ENCODE measurements at regions not wholly inside any gene's neighbourhood (a gene's known extent, or its start where the extent isn't known, plus 50 kb on each side); places are given as distances from the start of the nearest gene placed in this dataset.

DNA sequence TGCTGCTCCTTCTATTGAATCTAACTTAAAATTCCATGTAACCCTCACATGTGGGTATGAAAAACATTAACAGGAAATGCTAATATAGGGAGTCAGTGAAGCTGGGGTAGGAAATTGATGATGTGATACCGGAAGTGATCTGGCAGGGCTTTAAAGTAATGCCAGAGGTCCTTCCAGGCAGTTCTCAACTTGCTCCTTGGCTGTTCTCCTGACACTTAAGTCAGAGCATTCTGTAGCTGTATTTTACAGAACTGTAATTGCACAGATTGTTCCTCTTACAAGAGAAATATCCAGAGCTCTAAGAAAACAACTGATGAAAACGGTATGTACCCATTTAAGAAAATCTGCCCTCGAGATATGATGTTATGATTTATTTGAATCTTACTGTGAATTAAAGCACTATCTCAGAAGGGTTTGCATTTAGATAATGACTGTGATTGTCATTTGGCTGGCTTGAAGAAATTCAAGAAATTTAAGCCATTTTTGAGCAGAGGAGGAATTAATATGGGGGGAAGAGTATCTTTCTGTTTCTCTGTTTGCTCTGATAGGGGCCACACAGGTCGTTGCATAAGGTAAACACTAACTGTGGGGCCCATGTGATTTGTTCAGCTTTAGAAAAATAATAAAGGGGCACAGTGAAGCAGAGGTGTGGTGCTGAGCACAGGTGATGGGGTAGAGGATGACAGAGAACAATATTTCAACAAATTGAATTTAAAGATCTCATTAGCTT is 88.4 kb downstream of the BBS10 start:
- DNase-seq (ENCODE audit: extremely low read depth in 1 of 2, low read depth in 1 of 2), result no peak

DNA sequence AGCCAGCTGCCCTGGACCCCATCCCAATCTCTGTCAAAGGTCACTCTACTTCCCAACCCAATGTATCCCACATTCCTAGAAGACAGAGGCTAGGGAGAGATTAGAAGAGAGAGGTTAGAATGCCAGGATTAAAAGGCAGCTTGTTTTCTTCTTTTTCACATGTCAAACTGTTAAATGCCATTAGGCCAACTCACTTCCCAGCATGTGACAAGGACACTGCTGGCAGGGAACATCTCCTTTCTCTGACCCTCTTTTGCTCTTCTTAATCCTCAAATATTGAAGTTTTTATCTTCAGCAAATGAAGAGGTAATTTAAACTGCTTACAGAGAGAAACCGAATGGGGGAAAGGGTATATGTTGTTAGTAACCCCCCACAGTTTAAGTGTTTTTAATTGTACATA is 89.1 kb downstream of the BBS10 start:
- DNase-seq (ENCODE audit: extremely low read depth in 1 of 2, low read depth in 1 of 2), result no peak

DNA sequence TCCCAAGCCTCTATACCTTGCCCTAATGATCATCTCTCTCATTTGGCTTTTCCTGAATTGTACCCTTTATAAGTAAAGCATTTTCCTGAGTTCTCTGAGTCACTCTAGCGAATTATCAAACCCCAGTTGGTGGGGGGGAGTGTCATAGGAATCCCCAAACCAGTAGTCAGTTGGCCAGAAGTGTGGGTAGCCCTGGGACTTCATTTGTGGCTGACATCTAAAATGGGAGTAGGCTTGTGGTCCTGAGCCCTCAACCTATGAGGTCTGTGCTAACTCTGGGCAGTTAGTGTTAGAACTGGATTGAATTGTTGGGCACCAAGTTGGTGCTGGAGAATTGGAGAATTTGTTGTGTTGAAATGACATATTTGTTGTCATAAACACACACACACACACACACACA is 91.3 kb downstream of the BBS10 start:
- no peak for DNase-seq (ENCODE audit: extremely low read depth in 1 of 2, low read depth in 1 of 2)

DNA sequence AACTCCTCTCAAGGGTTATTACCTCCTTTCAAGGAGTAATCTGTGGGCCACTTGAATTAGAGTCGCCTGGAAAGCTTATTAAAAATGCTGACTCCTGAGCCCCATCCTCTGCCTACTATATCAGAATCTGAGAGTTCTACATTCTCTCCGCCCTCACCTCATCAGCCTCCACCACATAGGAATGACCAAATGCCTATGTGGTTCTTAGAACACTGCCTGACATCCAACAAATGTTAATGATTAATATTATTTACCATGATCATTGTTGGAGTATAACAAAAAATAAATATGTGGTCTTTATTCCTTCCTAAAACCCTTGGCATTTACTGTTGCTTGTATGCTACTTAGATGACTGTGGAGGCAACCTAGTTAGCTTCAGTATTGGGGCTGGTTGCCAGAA is 91.9 kb downstream of the BBS10 start:
- no peak for DNase-seq (ENCODE audit: extremely low read depth in 1 of 2, low read depth in 1 of 2)

DNA sequence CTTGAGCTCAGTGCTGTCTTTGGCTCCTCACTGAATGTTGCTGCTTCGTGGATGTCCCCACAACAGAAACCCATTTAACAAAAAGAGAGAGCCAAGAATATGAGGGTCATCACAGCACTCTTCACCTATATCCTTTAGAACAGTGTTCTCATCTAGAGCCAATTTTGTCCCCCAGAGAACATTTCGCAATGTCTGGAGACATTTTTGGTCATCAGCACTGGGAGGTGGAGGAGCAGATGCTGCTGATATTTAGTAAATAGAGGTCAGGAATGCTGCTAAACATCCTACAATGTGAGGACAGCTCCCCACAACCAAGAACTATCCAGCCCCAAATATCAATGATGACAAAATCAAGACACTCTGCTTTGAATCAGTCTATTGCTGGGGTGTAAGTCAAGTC is 92.5 kb downstream of the BBS10 start:
- no peak for DNase-seq (ENCODE audit: extremely low read depth in 1 of 2, low read depth in 1 of 2)

DNA sequence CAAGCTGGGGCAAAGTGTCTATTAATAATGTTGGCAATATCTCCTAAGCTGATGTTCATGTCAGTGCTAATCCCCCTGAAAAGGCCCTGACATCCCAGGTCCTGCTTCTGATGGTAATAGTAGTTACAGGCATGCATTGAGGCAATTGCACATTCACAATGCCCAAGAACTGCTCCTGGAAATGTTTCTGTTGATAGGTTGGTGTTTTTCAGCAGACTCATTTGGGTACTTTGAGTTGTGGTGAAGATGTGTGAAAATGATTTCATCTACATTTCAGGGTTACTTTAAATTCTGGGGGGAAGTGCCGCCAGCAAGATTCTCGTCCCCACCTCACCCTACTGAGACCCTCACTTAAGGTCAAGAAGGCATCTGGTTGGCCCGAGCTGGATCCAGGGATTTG is 92.9 kb downstream of the BBS10 start:
- no peak for DNase-seq (ENCODE audit: extremely low read depth in 1 of 2, low read depth in 1 of 2)

DNA sequence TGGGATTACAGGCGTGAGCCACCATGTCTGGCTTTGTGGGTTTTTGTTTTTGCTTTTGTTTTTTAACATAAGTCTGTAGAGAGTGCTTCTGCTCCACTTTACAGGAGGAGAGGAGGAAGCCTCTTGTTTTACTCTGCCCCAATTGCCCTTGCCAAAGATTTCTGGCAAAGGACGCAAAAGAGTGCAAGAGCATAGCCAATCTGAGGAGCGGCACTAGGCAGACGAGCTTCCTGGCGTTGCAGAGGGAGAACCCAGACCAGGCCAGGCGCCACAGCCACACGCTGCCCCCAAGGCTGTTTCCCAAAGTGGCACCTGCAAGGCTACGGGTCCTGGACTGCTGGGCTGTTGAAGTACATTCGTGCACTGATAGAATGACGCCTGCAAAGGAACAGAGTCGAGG is 96.2 kb downstream of the BBS10 start:
- DNase-seq (ENCODE audit: extremely low read depth in 1 of 2, low read depth in 1 of 2), result no peak

DNA sequence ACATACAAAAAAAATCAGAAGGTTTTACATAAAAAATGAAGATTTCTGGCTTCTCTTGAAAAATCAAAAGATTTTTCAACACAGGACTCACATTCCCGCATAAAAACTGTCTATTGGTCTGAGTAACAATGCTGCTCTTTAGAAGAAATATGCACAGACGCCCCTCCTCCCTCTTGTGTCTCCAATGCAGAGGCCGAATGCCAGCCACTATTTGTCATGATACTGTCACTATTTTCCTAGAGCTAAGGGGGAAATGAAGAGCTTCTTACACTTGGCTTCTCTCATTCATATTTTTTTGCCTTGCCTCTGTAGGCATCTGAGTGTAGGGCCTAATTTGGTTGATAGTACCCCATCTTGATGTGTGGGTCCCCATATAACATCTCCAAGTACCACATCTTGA is 98.0 kb downstream of the BBS10 start:
- DNase-seq (ENCODE audit: extremely low read depth in 1 of 2, low read depth in 1 of 2), result no peak

DNA sequence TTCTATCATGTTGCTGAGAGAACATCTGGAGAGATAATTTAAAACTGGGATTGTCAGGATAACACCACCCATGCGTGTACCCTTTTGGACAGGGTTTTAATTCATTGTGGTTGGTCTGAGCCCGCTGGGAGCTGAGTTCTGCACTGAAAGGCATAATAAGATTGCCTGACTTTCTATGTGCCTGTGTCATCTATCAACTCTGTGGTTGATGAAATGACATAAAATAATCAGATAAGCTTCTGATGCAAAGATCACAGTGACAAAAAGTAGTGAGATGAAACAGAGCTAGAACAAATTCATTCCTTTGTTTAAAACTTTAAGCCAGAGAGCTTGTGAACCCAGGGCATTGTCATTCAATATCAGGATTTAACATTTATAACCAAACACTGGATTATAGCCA is 98.7 kb downstream of the BBS10 start:
- no peak for DNase-seq (ENCODE audit: extremely low read depth in 1 of 2, low read depth in 1 of 2)

DNA sequence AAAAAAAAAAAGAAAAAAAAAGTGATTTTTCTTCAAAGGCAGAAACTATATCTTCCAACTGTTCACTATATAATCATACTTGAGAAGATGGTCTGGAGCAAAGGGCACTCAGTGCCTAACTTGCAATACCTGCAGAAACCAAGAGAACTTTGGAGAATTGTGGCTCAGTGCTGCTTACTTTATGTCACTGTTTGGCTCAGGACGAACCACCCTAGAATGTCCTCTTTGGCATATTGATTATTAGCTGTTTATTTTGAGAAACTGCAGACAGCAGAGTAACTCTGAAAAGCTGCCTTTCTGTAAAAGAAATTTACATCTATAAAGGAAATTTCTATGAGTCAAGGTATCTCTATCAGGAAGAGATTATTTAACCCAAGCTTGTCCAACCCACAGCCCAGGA is 100.2 kb downstream of the BBS10 start:
- no peak for DNase-seq (ENCODE audit: extremely low read depth in 1 of 2, low read depth in 1 of 2)

DNA sequence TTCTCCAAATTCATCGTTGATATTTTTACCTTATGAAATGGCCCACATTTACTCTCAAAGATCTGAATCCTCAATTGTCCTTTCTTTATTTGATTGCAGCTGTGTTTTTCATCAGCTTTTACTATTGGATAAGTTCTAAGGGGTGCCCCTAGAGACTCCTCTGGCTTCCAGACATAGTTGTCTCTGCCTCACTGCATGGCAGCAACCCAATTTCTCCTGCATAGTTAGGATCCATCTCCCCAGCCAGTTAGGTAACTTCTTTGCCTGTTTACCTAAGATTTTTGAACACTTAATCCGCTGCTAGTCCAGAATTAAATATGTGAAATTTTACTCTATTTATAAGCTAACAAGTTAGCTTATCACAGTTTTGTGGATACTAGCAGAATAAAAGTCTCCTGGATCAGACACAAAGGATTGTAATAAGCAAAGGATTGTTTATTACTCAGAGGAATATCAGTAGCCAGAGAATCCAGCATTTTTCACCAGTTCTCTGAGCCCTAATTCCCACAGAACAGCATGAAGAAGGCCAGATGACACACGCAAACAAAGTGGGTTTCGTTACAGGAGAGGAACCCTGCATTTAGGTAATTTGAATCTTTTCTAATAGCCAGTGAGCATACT is 101.1 kb downstream of the BBS10 start:
- no peak for DNase-seq (ENCODE audit: extremely low read depth in 1 of 2, low read depth in 1 of 2)

DNA sequence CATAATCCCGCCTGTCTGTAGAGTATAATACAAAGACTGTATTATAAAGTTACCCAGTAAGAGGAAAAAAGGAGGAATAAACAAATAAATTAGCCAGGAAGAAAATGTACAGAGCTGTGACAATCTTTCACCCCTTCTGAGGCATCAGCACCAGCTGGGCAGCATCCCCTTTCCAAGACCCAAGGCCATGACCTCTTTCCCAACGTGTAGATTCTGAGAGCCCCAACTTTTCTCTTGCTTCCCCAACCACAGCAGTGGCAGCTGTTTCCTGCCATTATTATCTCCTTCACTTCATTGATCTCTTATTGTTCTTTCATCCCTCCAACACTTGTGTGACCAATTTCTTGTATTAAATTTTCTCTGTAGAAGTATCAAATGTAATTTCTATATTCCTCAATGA is 101.6 kb downstream of the BBS10 start:
- no peak for DNase-seq (ENCODE audit: extremely low read depth in 1 of 2, low read depth in 1 of 2)

DNA sequence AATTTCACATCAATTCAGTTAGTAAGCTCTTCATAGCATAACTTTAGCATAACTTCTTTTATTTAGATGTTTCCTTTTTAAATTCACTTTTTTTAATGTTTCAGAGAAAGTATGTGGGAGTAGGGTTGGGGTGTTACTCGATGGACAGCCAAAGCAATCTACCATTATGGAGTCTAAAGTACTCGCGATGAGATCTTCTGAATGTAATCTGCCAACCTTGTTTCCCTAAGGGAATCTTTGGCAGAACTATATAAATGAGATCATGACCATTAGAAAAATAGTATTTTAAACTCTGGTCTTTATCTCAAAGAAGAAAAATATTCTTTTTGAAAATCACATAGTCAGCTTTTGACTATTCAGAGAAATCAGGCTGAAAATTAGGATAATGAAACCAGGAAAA is 103.9 kb downstream of the BBS10 start:
- DNase-seq (ENCODE audit: extremely low read depth in 1 of 2, low read depth in 1 of 2), result no peak

DNA sequence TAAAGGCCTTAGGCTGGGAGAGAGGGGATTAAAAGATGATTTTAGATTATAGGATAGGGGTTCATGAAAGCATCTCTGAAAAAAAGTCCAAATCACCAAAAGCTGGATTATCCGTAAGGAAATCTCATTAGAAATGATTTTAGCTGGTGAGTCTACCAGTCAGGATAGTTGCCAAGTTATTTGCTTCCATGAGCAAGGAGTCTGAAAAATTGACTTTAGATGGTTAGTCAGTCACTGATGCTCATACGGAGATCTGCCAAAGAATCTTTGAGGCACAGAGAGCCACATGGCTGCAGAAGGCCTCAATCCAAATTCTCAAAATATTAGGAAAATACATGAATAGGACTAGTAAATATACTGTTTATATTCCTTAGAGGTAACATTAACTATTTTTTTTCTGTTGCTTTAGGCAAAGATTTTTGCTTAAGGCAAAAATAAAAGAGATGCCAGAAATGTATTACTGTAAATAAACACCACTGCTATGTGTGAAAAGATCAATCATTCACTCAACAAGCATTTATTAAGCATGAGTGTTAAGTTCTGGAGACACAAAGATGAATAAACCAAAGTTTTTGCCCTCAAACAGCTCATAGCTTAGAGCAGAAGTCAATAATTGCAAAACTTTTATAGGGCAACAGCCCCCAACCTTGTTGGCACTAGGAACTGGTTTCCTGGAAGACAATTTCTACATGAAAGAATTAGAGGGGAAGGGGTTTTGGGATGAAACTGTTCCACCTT is 105.2 kb downstream of the BBS10 start:
- DNase-seq (ENCODE audit: extremely low read depth in 1 of 2, low read depth in 1 of 2), result no peak

DNA sequence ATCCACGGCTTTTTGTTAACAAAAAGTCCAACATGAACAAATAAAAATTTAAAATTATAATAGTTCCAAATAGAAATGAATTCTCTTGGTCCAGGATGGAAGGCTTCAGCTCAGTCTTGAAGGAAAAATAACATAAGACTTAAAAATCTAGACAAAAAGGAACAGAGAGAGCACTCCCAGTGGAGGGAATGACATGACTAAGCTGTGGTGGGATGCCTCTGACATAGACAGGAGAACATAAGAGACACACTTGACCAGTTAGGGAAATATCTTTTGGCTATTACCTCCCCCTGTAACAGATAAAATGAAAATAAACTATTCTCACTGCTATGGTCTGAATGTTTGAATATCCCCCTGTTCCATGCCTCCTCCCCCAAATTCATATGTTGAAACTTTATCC is 106.8 kb downstream of the BBS10 start:
- DNase-seq (ENCODE audit: extremely low read depth in 1 of 2, low read depth in 1 of 2), result no peak

DNA sequence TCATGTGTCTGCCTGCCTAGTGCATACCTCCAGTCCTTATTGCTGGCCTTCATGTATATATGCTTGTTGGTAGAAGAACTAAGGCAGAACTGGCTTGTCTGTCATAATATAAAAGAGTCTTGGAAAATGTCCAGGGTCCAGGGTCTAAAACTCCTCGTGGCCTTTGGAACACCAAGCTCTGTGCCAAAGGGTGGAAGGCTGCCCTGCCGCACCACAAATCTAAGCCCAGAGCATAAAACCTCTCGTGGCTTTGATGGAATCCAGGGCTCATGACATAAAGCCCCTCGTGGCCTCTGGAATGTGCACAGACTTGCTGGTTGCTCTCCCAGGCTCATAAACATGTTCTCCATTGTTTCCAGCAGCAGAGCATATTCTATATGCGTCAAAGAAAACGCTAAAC is 107.9 kb downstream of the BBS10 start:
- no peak for DNase-seq (ENCODE audit: extremely low read depth in 1 of 2, low read depth in 1 of 2)

DNA sequence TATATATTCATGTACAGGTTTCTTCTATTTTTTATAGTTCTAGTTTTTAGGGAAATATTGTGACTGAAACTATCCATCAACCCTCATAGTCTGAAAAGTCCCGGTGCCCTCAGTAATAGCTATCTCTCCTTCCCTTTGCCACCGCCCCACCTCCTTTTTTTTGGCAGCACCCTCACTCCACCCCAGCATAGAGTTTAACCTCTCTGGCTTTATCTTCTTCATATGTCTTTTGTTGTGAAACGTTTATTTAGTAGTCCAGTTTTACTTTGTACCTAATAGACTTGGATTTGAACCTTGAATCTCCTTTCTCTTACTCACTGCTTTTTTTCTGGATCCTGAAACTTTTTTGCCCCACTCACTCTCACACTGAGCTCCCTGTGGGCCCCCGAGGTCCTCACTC is 109.5 kb downstream of the BBS10 start:
- no peak for DNase-seq (ENCODE audit: extremely low read depth in 1 of 2, low read depth in 1 of 2)

DNA sequence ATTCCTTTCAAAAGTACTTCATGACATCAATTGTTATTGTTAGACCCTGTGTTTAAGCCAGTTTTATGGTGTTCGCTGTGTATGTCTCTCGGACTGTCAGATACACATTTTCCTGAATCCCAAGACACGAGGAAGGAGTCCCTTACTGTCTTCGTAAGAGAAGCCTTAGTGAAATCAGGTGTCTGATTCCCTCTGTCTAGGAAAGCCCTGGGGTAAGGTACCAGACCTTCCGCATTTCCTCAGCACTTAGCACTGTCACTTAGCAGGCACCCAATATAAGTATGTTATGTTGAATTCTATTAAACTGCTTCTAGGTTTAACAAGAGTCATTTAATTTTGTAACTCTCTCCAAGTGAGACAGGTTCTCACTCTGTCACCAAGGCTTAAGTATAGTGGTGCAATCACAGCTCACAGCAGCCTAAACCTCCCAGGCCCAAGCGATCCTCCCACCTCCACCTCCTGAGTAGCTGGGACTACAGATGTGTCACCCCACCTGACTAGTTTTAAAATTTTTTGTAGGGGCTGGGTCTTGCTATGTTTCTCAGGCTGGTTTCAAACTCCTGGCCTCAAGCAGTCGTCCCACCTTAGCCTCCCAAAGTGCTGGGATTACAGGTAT is 111.0 kb downstream of the BBS10 start:
- DNase-seq (ENCODE audit: extremely low read depth in 1 of 2, low read depth in 1 of 2), result no peak

DNA sequence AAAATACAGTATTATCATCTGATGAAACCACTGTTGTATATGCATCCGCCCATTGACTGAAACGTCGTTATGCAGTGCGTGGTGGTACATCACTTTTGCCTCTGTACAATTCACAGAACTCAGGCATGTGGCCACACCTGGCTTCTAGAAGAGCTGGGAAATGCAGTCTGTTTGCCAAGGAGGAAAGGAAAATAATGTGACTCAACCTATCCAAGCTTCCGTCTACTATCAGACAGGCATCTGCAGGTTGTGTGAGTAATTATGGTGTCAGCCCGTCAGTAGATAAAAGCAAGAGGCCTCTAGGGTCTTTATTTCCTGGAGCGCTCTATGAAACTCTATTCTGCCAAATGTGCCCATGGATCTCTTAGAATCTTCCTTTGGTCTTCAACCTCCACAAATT is 111.6 kb downstream of the BBS10 start:
- DNase-seq (ENCODE audit: extremely low read depth in 1 of 2, low read depth in 1 of 2), result no peak

DNA sequence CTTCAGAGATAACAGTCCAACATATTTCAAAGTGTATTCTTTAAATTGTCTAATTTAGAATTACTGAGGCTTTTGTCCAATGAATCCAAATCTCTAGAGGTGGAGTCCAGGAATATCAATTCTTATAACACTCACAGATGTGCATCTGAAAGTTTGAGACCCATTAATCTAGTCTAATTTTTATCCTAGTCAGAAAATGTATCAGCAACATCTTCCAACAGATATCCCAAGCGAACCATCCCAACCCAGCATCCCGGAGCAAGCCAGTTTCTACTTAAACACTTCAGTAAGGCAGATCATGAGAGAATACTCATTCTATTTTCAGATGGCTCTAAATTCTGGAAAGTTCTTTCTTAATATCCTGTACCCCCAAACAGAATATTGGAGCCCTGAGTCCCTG is 113.5 kb downstream of the BBS10 start:
- no peak for DNase-seq (ENCODE audit: extremely low read depth in 1 of 2, low read depth in 1 of 2)

DNA sequence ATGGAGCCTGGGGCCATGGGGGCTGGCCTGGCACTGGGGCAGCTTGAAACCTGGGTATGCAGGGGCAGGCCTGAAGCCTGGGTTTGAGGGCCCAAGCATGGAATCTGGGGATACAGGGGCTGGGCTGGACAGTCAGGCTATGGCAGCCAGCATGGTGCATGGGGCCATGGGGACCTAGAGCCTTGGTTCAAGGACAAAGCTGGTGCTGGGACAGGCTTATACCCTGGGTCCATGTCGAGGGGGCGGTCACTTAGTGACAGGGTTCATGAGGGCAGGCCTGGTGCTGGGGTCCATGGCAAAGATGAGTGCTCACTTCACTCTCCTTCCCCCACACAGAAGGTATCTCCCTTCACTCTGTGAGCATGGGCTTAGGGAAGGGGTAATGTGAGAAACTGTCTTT is 116.2 kb downstream of the BBS10 start:
- DNase-seq (ENCODE audit: extremely low read depth in 1 of 2, low read depth in 1 of 2), result no peak

DNA sequence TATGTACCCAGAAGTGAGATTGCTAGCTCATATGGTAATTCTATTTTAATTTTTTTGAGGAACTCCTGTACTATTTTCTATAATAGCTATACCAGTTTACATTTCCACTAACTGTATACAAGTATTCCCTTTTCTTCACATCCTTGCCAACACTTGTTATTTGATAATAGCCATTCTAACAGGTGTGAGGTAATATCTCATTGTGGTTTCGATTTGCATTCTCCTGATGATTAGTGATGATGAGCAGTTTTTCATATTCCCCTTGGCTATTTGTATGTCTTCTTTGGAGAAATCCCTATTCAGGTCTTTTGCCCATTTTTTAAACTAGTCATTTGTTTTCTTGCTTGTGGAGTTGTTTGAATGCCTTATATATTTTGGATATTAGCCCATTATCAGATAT is 121.3 kb downstream of the BBS10 start:
- no peak for DNase-seq (ENCODE audit: extremely low read depth in 1 of 2, low read depth in 1 of 2)

All from stimulated activated CD8-positive, alpha-beta memory T cell treated with anti-CD3 and anti-CD28 coated beads, Interleukin-7, amount 100 ng/mL, for 48 hours (primary cell).